ENCODE measurements at regions not wholly inside any gene's neighbourhood (a gene's known extent, or its start where the extent isn't known, plus 50 kb on each side); places are given as distances from the start of the nearest gene placed in this dataset.

- no peak for DNase-seq
These were observed 236.8 kb downstream of the OPA1 start for GRCh38 chr3:193829781-193830180.

GRCh38 chr3:193830791-193831191 lies 237.8 kb downstream of the OPA1 start:
- DNase-seq = no peak

- DNase-seq = peak; percentile 6
These were observed 238.8 kb downstream of the OPA1 start for GRCh38 chr3:193831495-193832455.

- no peak for DNase-seq
These were observed 239.9 kb downstream of the OPA1 start for GRCh38 chr3:193832833-193833413.

- no peak for DNase-seq
These were observed 240.6 kb downstream of the OPA1 start for GRCh38 chr3:193833592-193833991.

- no peak for DNase-seq
These were observed 242.4 kb downstream of the OPA1 start for GRCh38 chr3:193835414-193835813.

GRCh38 chr3:193836511-193836910 lies 243.5 kb downstream of the OPA1 start:
- DNase-seq = no peak

GRCh38 chr3:193836918-193837317 lies 243.9 kb downstream of the OPA1 start:
- no peak for DNase-seq

- DNase-seq = no peak
These were observed 244.4 kb downstream of the OPA1 start for GRCh38 chr3:193837347-193837827.

GRCh38 chr3:193840111-193840641 lies 247.2 kb downstream of the OPA1 start:
- DNase-seq = no peak

GRCh38 chr3:193841581-193841980 lies 248.6 kb downstream of the OPA1 start:
- no peak for DNase-seq

- DNase-seq = peak; percentile 7
These were observed 249.2 kb downstream of the OPA1 start for GRCh38 chr3:193842029-193842798.

- DNase-seq = no peak
These were observed 249.9 kb downstream of the OPA1 start for GRCh38 chr3:193842832-193843473.

GRCh38 chr3:193843474-193844301 lies 250.7 kb downstream of the OPA1 start:
- no peak for DNase-seq

- DNase-seq = no peak
These were observed 251.5 kb downstream of the OPA1 start for GRCh38 chr3:193844472-193844871.

GRCh38 chr3:193845144-193845543 lies 252.1 kb downstream of the OPA1 start:
- DNase-seq = no peak

- no peak for DNase-seq
These were observed 253.6 kb downstream of the OPA1 start for GRCh38 chr3:193846569-193846968.

GRCh38 chr3:193847402-193847801 lies 254.4 kb downstream of the OPA1 start:
- DNase-seq = no peak

GRCh38 chr3:193848547-193848946 lies 255.5 kb downstream of the OPA1 start:
- DNase-seq = no peak

- no peak for DNase-seq
These were observed 257.1 kb downstream of the OPA1 start for GRCh38 chr3:193850084-193850619.

- DNase-seq = no peak
These were observed 258.4 kb downstream of the OPA1 start for GRCh38 chr3:193851428-193851847.
